ENCODE measurements at regions not wholly inside any gene's neighbourhood (a gene's known extent, or its start where the extent isn't known, plus 50 kb on each side); places are given as distances from the start of the nearest gene placed in this dataset.
"Not testable (repeated sequence)": the region's sequence is repeated elsewhere in the genome, so short reads cannot be mapped to it uniquely, and the experiment has no call there.

GRCh38 chr15:20060838-20061237 is 480.8 kb downstream of the GOLGA6L6 start:
- not testable (repeated sequence) for TF ChIP-seq POLR2A (IDR thresholded peaks at IDR 0.05; ENCODE audit: extremely low read depth, insufficient read length); CTCF (IDR thresholded peaks at IDR 0.05; ENCODE audit: low read depth, low read length); MAX (IDR thresholded peaks at IDR 0.05; ENCODE audit: low read depth, low read length); MYC (IDR thresholded peaks at IDR 0.05; ENCODE audit: low read depth, low read length)

Data from NB4 (cell line).